ENCODE measurements at regions not wholly inside any gene's neighbourhood (a gene's known extent, or its start where the extent isn't known, plus 50 kb on each side); places are given as distances from the start of the nearest gene placed in this dataset.

- H3K27ac ChIP-seq: no peak overlapping the region
- ChIA-PET POLR2A (ENCODE audit: low non-redundant PET) (no interaction called here), CTCF (no interaction called here)
- DNase-seq (ENCODE audit: low spot score): no peak
- no peak for TF ChIP-seq CTCF (conservative IDR thresholded peaks at IDR 0.05; ENCODE audit: low read depth)
Measured at GRCh38 chr22:34975721-34976120, 90.2 kb upstream of the ISX start.

- ChIA-PET CTCF (no interaction called here), POLR2A (ENCODE audit: low non-redundant PET) (no interaction called here)
- no peak for TF ChIP-seq CTCF (conservative IDR thresholded peaks at IDR 0.05; ENCODE audit: low read depth)
- no peak for DNase-seq (ENCODE audit: low spot score)
- H3K27ac ChIP-seq: no peak overlapping the region
Measured at GRCh38 chr22:34976474-34976873, 89.5 kb upstream of the ISX start.

- no peak for DNase-seq (ENCODE audit: low spot score)
- H3K27ac ChIP-seq: no peak overlapping the region
- TF ChIP-seq CTCF (conservative IDR thresholded peaks at IDR 0.05; ENCODE audit: low read depth): no peak
- ChIA-PET CTCF (no interaction called here), POLR2A (ENCODE audit: low non-redundant PET) (no interaction called here)
Measured at GRCh38 chr22:34976886-34977285, 89.1 kb upstream of the ISX start.

- no peak overlapping the region for H3K27ac ChIP-seq
- ChIA-PET POLR2A (ENCODE audit: low non-redundant PET) (no interaction called here), CTCF (no interaction called here)
- TF ChIP-seq CTCF (conservative IDR thresholded peaks at IDR 0.05; ENCODE audit: low read depth): no peak
- DNase-seq (ENCODE audit: low spot score): no peak
Measured at GRCh38 chr22:34986523-34986922, 79.4 kb upstream of the ISX start.

GRCh38 chr22:34992672-34993071, 73.3 kb upstream of the ISX start:
- TF ChIP-seq CTCF (conservative IDR thresholded peaks at IDR 0.05; ENCODE audit: low read depth): no peak
- DNase-seq (ENCODE audit: low spot score): no peak
- ChIA-PET POLR2A (ENCODE audit: low non-redundant PET) (no interaction called here), CTCF (no interaction called here)
- no peak overlapping the region for H3K27ac ChIP-seq

GRCh38 chr22:34993548-34993947, 72.4 kb upstream of the ISX start:
- no peak for TF ChIP-seq CTCF (conservative IDR thresholded peaks at IDR 0.05; ENCODE audit: low read depth)
- CTCF ChIA-PET: no interaction called here
- no peak overlapping the region for H3K27ac ChIP-seq
- no peak for DNase-seq (ENCODE audit: low spot score)
- POLR2A ChIA-PET (ENCODE audit: low non-redundant PET): no interaction called here

GRCh38 chr22:34997633-34998299, 68.2 kb upstream of the ISX start:
- no peak for DNase-seq (ENCODE audit: low spot score)
- no peak overlapping the region for H3K27ac ChIP-seq
- no peak for TF ChIP-seq CTCF (conservative IDR thresholded peaks at IDR 0.05; ENCODE audit: low read depth)
- ChIA-PET CTCF (no interaction called here), POLR2A (ENCODE audit: low non-redundant PET) (no interaction called here)
